GM20000 (cell line): ENCODE measurements at regions not wholly inside any gene's neighbourhood (a gene's known extent, or its start where the extent isn't known, plus 50 kb on each side); places are given as distances from the start of the nearest gene placed in this dataset.

Experiments used
- DNase-seq: peaks from one replicate; pipeline ENCODE4 v3.0.0; 2012; ENCODE audit warnings: low spot score
- CTCF ChIP-seq: IDR thresholded peaks from 2 replicates; pipeline ENCODE4 v1.5.1; 2012; ENCODE audit warnings: mild to moderate bottlenecking, control low read depth; ENCODE audit errors: extremely low read depth, missing control alignments

GRCh38 chr21:22632176-22632575, 1634.0 kb downstream of the NCAM2 start:
- TF ChIP-seq CTCF, result no peak
- no peak for DNase-seq

GRCh38 chr21:22649246-22649645, 1651.0 kb downstream of the NCAM2 start:
- TF ChIP-seq CTCF, result no peak
- no peak for DNase-seq

GRCh38 chr21:22650226-22650625, 1652.0 kb downstream of the NCAM2 start:
- no peak for TF ChIP-seq CTCF
- DNase-seq, result no peak

GRCh38 chr21:22657781-22658180, 1659.6 kb downstream of the NCAM2 start:
- no peak for DNase-seq
- TF ChIP-seq CTCF, result no peak

- TF ChIP-seq CTCF, result no peak
- DNase-seq, result no peak
Measured at GRCh38 chr21:22670148-22670547, 1671.9 kb downstream of the NCAM2 start.

GRCh38 chr21:22679207-22679606, 1681.0 kb downstream of the NCAM2 start:
- TF ChIP-seq CTCF, result no peak
- DNase-seq, result no peak

GRCh38 chr21:22691658-22692057, 1693.4 kb downstream of the NCAM2 start:
- TF ChIP-seq CTCF, result no peak

GRCh38 chr21:22703521-22703920, 1705.3 kb downstream of the NCAM2 start:
- no peak for DNase-seq
- no peak for TF ChIP-seq CTCF

More at GRCh38 chr21:22691658-22692057, 1693.4 kb downstream of the NCAM2 start:
- no peak for DNase-seq
